Muscle of leg (tissue), 3 donors: ENCODE measurements at regions not wholly inside any gene's neighbourhood (a gene's known extent, or its start where the extent isn't known, plus 50 kb on each side); places are given as distances from the start of the nearest gene placed in this dataset.

ENCODE experiments used
- DNase-seq: peaks from one replicate; pipeline ENCODE4 v3.0.0; 2013
- H3K27ac ChIP-seq: one replicate; pipeline ENCODE4 v1.5.1; 2013; ENCODE audit warnings: mild to moderate bottlenecking, low read length, control low read depth
- H3K27me3 ChIP-seq: one replicate; pipeline ENCODE4 v1.6.1; 2013; ENCODE audit warnings: low read length; ENCODE audit not compliant: control insufficient read depth, insufficient read depth
- H3K36me3 ChIP-seq: one replicate; pipeline ENCODE4 v1.6.1; 2013; ENCODE audit warnings: low read length; ENCODE audit not compliant: control insufficient read depth, insufficient read depth
- H3K4me1 ChIP-seq: one replicate; pipeline ENCODE4 v1.6.1; 2013; ENCODE audit warnings: low read length; ENCODE audit not compliant: control insufficient read depth, insufficient read depth
- H3K4me3 ChIP-seq: one replicate; pipeline ENCODE4 v1.5.1; 2013; ENCODE audit warnings: low read length, control low read depth
- H3K9me3 ChIP-seq: replicated peaks from 2 replicates; pipeline ENCODE4 v1.6.1; 2013; ENCODE audit warnings: low read depth, low read length; ENCODE audit not compliant: control insufficient read depth
- WGBS: methylation state at CpG from one replicate; pipeline ENCODE4 v1.1.5; 2013; ENCODE audit warnings: missing lambda C conversion rate; ENCODE audit not compliant: insufficient coverage; 5-methylcytosine and 5-hydroxymethylcytosine counted together

- H3K4me1 ChIP-seq = no peaks in the 10 kb centered on the region
- 43% methylated on average over 3 of the region's 5 CpGs for WGBS
- DNase-seq = no peak
- peaks cover 2% of the 10 kb centered on the region for H3K9me3 ChIP-seq
- no peaks in the 10 kb centered on the region for H3K27me3 ChIP-seq
- no peak overlapping the region for H3K27ac ChIP-seq
- H3K36me3 ChIP-seq = no peaks in the 10 kb centered on the region
- H3K4me3 ChIP-seq = no peak overlapping the region
Measured at GRCh38 chr6:110558575-110558974, 82.2 kb upstream of the SLC22A16 start.

GRCh38 chr6:110557199-110557598 is 80.8 kb upstream of the SLC22A16 start:
- H3K4me1 ChIP-seq = no peaks in the 10 kb centered on the region
- no peak overlapping the region for H3K4me3 ChIP-seq
- H3K27ac ChIP-seq = no peak overlapping the region
- no CpG with 5 or more reads among the region's 5 CpGs for WGBS
- no peaks in the 10 kb centered on the region for H3K27me3 ChIP-seq
- H3K9me3 ChIP-seq = peaks cover 2% of the 10 kb centered on the region
- DNase-seq = no peak
- no peaks in the 10 kb centered on the region for H3K36me3 ChIP-seq

GRCh38 chr6:110556317-110557110 is 80.1 kb upstream of the SLC22A16 start:
- H3K27ac ChIP-seq = no peak overlapping the region
- WGBS = 70% methylated on average over 5 of the region's 9 CpGs
- no peaks in the 10 kb centered on the region for H3K9me3 ChIP-seq
- no peaks in the 10 kb centered on the region for H3K36me3 ChIP-seq
- H3K27me3 ChIP-seq = no peaks in the 10 kb centered on the region
- no peak overlapping the region for H3K4me3 ChIP-seq
- H3K4me1 ChIP-seq = no peaks in the 10 kb centered on the region
- DNase-seq = no peak

GRCh38 chr6:110554966-110555460 is 78.6 kb upstream of the SLC22A16 start:
- H3K27ac ChIP-seq = no peak overlapping the region
- 88% methylated on average over 8 of the region's 9 CpGs for WGBS
- no peaks in the 10 kb centered on the region for H3K9me3 ChIP-seq
- DNase-seq = no peak
- H3K4me1 ChIP-seq = no peaks in the 10 kb centered on the region
- no peak overlapping the region for H3K4me3 ChIP-seq
- H3K36me3 ChIP-seq = no peaks in the 10 kb centered on the region
- no peaks in the 10 kb centered on the region for H3K27me3 ChIP-seq

GRCh38 chr6:110554441-110554840 is 78.0 kb upstream of the SLC22A16 start:
- Histone ChIP-seq H3K4me1 (no peaks in the 10 kb centered on the region), H3K9me3 (no peaks in the 10 kb centered on the region), H3K4me3 (no peak overlapping the region), H3K27me3 (no peaks in the 10 kb centered on the region), H3K27ac (no peak overlapping the region), H3K36me3 (no peaks in the 10 kb centered on the region)
- no peak for DNase-seq
- no CpG with 5 or more reads among the region's 2 CpGs for WGBS

- Histone ChIP-seq H3K9me3 (no peaks in the 10 kb centered on the region), H3K27ac (no peak overlapping the region), H3K27me3 (no peaks in the 10 kb centered on the region), H3K4me3 (no peak overlapping the region), H3K36me3 (no peaks in the 10 kb centered on the region), H3K4me1 (no peaks in the 10 kb centered on the region)
- WGBS = 97% methylated on average over 6 of the region's 18 CpGs
- DNase-seq = no peak
Measured at GRCh38 chr6:110552901-110553641, 76.7 kb upstream of the SLC22A16 start.

- DNase-seq = no peak
- Histone ChIP-seq H3K36me3 (no peaks in the 10 kb centered on the region), H3K4me3 (no peak overlapping the region), H3K9me3 (no peaks in the 10 kb centered on the region), H3K27me3 (no peaks in the 10 kb centered on the region), H3K4me1 (no peaks in the 10 kb centered on the region), H3K27ac (no peak overlapping the region)
Measured at GRCh38 chr6:110552076-110552475, 75.7 kb upstream of the SLC22A16 start.

- Histone ChIP-seq H3K27me3 (no peaks in the 10 kb centered on the region), H3K4me3 (no peak overlapping the region), H3K36me3 (no peaks in the 10 kb centered on the region), H3K4me1 (no peaks in the 10 kb centered on the region), H3K27ac (no peak overlapping the region), H3K9me3 (no peaks in the 10 kb centered on the region)
- 83% methylated on average over 6 of the region's 11 CpGs for WGBS
- DNase-seq = no peak
Measured at GRCh38 chr6:110551088-110551487, 74.7 kb upstream of the SLC22A16 start.

GRCh38 chr6:110550353-110550752 is 73.9 kb upstream of the SLC22A16 start:
- no peak overlapping the region for H3K4me3 ChIP-seq
- H3K9me3 ChIP-seq = no peaks in the 10 kb centered on the region
- no peaks in the 10 kb centered on the region for H3K27me3 ChIP-seq
- no peak overlapping the region for H3K27ac ChIP-seq
- WGBS = 83% methylated on average over 5 of the region's 5 CpGs
- no peak for DNase-seq
- no peaks in the 10 kb centered on the region for H3K4me1 ChIP-seq
- no peaks in the 10 kb centered on the region for H3K36me3 ChIP-seq

- Histone ChIP-seq H3K27ac (no peak overlapping the region), H3K36me3 (no peaks in the 10 kb centered on the region), H3K27me3 (peaks cover 5% of the 10 kb centered on the region), H3K9me3 (peaks cover 5% of the 10 kb centered on the region), H3K4me1 (no peaks in the 10 kb centered on the region), H3K4me3 (no peak overlapping the region)
- 93% methylated on average over 4 of the region's 5 CpGs for WGBS
- no peak for DNase-seq
Measured at GRCh38 chr6:110549277-110549676, 72.9 kb upstream of the SLC22A16 start.
